Smooth muscle cell of the brain vasculature (primary cell): ENCODE measurements at regions not wholly inside any gene's neighbourhood (a gene's known extent, or its start where the extent isn't known, plus 50 kb on each side); places are given as distances from the start of the nearest gene placed in this dataset.

ENCODE experiments used
- DNase-seq: peaks from one replicate; pipeline ENCODE4 v3.0.0-alpha.2; 2012; ENCODE audit warnings: low read depth, low spot score

DNA sequence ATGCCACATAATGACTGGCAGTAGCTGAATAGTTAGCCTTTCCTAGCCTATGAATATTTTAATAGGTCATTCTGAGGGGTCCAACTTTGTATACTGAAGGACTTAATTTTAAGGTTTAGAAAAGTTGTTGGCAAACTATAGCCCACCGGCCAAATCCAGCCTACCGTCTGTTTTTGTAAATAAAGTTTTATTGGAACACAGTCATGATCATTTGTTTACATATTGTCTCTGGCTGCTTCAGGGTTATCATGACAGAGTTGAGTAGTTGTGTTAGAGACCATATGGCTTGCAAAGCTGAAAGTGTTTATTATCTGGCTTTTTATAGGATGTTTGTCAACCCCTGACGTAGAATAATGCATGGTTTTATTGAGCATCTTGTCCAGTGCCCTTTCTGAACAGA, 73.4 kb downstream of the NTMT2 start:
- no peak for DNase-seq

DNA sequence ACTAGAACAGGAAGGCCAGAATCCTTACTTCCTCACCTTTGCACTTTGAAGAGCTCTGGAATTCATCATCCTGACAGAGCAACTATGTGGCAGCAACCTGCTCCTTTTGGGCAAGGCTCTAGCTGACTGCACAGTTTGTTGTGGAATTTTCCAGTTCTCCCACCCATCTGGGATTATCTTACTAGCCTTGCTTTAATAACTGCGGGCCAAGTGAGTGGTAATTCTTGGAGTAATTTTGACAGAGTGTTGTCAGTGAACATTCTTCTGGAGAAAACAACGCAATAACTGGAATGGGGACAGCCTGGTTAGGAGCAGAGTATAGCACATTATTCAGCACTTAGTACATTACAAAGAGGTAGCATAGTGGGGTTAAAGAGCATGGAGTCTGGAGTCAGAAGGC, 75.3 kb downstream of the NTMT2 start:
- DNase-seq = no peak

- DNase-seq = no peak
Observed at GRCh38 chr1:170221495-170221894, 75.7 kb downstream of the NTMT2 start.

DNA sequence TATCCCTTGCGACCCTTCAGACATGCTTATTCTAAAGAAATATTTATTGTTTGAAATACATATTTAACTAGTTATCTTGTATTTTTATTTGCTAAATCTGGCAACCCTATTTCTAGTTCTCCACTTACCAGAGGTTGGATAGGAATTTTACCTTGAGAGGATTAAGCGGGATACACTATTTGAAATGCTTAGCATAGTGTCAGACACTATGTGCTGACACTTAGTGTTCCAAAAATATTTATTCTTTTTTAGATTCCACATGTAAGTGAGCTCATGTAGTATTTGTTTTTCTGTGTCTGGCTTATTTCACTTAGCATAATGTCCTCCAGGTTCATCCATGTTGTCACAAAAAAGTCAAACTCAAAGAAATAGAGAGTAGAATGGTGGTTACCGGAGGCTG, 78.7 kb downstream of the NTMT2 start:
- DNase-seq = no peak

DNA sequence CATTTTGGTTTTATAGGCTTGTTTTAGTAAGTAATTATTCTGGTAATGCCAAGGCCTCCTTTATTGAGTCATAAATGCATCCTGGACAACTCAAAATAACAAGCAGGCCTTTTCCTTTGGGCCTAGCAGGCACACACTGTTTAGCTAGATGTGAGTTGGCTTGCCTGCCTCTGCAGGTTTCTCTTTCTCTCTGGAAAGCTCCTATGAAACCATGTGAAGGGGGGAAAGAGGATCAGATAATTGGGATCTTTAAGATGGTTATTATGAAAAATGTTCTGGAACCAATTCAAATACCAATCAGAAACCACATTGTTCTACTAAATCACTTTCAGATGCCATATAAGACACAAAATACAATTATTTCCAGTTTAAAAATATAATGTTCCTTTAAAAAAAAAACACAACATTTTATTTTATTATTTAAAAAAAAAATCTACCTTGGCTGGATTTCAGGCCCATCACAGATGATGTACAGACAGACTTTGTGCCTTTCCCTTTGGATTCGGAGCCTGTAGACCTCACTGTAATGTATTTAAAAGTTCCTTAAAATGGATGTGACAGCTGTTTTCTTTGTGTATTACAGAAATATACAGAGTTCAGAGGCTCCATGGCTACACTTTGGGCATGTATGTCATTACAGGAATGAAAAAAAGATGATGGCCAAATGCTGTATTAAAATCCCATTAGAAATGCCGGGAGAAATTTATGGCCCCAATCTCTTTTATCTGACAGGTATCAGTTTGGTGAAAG, 80.2 kb downstream of the NTMT2 start:
- no peak for DNase-seq

GRCh38 chr1:170226767-170227166, 81.0 kb downstream of the NTMT2 start:
- DNase-seq = no peak

GRCh38 chr1:170230323-170230722, 84.6 kb downstream of the NTMT2 start:
- no peak for DNase-seq

DNA sequence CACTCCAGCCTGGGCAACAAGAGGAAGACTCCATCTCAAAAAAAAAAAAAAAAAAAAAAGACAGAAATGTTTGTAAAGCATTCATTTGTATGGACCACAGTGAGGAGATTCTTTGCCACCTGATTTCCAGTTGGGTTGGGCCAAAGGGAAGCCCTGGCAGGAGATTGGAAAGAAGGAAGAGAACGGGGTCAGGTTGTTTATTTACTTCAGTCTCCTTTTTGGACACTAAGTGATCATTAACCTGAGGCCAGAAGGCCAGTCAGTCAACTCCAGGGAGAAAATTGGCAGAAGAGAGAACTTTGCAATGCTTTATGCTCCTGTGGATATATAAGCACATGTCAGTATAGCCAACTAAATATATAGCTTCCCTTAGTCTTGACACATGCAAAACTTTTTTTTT, 85.9 kb downstream of the NTMT2 start:
- DNase-seq = no peak

DNA sequence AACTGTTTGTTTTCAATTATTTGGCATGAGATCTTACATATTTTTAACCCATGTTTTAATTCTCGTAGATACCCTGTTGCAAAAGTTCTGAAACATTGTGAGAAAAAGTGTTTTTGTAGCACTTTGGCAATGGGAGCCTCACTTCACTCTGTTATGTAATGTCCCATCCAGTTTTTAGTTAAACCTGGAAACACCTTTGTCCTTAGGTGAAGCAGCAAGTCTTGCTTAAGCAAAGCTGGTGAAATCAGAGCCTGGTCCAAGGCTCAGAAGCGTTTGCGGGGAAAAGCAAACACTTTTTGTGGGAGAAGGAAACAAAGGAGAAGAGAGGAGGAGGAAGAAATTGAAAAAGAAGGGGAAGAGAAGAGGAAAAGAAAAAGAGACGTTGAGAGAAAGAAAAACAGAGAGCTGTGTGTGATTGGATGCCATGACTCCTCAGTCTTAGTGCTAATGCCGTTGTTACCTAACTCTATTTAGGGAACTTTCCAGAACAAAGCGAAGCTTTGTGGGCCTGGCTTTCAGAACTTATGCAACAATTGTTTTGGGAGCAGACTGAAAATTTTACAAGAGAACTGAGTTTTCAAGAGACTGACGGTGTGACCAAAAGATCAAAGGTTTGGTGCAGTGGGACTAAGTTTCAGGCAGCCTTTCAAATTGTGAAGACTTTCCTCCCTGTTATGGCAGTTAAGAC, 93.1 kb downstream of the NTMT2 start:
- DNase-seq = no peak

DNA sequence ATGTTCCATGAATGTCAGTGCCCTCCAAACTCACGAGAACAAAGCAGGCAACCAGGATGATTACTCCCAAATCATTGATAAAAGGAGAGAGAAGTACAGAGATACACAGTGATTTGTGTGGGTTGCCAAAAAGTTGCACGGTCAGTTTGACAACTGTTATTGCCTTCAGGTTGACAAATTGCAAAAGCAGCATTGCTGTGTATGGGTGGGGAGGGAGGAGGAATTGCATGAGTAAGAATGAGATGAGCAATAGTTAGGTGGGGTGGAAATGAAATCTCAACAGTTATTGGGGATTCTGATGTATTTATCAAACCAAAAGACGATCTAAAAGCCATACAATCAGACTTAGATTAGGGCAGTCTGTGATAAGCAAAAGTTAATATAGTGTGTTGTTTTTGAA, 93.7 kb downstream of the NTMT2 start:
- DNase-seq = no peak

GRCh38 chr1:170240409-170240808, 94.7 kb downstream of the NTMT2 start:
- no peak for DNase-seq

- DNase-seq = no peak
Observed at GRCh38 chr1:170241266-170241851, 95.6 kb downstream of the NTMT2 start.

- no peak for DNase-seq
Observed at GRCh38 chr1:170247751-170248521, 102.2 kb downstream of the NTMT2 start.

DNA sequence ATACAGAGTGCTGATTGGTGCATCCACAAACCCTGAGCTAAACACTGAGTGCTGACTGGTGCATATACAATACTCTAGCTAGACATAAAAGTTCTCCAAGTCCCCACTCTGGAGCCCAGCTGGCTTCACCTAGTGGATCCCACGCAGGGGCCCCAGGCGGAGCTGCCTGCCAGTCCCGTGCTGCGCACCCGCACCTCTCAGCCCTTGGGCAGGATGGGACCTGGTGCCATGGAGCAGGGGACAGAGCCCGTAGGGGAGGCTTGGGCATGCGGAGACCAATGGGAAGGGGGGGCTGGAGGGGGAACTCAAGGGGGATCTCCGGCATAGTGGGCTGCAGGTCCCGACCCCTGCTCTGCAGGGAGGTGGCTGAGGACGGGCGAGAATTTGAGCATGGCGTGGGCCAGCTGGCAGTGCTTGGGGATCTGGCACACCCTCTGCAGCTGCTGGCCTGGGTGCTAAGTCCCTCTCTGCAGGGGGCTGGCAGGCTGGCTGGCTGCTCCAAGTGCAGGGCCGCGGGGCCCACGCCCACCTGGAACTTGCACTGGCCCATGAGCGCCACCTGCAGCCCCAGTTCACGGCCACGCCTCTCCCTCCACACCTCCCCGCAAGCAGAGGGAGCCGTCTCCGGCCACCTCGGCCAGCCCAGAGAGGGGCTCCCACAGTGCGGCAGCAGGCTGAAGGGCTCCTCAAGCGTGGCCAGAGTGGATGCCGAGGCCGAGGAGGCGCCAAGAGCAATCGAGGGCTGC, 104.9 kb downstream of the NTMT2 start:
- DNase-seq = no peak

- no peak for DNase-seq
Observed at GRCh38 chr1:170252851-170253579, 107.3 kb downstream of the NTMT2 start.

GRCh38 chr1:170254371-170254770, 108.6 kb downstream of the NTMT2 start:
- no peak for DNase-seq

GRCh38 chr1:170261669-170262068, 115.9 kb downstream of the NTMT2 start:
- peak; percentile 52 for DNase-seq

DNA sequence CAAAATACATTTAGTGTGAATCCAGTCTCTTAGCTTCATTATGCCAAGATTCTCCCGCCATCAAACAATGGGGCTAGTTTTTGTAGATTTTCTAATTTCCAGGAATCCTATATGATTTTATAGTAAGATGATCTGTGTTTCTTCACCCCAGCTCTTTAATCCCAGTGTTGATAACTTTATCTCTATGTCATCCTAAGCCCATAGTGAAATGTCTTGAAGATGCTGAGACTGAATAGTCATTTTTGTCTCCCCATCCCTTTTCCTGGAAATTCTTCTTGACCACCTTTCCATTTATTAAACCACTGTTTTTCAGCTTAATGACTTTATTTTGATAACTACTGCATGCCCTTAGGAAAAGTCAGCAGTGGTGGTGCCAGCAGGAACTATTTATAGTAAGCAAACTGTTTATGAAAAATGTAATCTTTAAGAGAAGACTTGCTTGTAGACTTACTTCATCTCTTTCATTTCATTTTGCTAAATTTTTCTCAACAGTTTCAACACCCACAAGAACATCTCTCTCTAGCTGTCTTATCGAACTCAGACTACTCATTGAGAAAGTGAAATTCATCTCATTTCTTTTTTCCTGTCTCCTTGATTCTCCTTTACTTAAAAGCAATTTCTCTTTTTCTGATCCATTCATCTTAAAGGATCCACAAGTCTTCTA, 116.6 kb downstream of the NTMT2 start:
- DNase-seq = no peak

DNA sequence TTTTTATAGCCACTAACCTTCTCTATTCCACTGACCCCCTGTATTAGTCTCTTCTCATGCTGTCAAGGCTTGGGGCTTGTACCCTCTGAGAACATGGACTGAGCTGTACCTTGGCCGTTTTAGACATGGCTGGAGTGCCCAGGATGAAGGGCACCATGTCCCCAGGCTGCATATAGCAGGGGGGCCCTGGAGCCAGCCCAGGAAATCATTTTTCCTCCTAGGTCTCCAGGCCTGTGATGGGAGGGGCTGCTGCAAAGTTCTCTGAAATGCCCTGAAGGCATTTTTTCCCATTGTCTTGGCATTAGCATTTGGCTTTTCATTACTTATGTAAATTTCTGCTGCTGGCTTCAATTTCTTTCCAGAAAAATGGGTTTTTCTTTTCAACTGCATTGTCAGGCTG, 119.5 kb downstream of the NTMT2 start:
- DNase-seq = no peak

DNA sequence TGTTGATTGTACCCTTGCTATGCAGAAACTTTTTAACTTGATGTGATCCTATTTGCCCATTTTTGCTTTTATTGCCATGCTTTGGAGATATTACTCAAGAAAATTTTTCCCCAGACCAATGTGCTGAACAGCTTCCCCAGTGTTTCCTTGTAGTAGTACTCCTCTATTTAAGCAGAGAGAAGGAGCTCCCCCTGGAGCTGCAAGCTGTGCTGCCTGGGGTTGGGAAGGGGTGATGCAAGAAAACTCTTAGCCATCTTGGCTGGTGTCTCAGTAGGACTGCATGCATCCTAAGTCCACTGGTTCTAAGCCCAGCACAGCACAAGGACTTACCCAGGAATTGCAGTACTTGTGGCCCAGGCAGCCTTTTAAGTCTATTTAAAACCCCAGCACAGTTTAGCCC, 121.6 kb downstream of the NTMT2 start:
- DNase-seq = no peak
